ENCODE measurements at regions not wholly inside any gene's neighbourhood (a gene's known extent, or its start where the extent isn't known, plus 50 kb on each side); places are given as distances from the start of the nearest gene placed in this dataset. TPM values are rescaled to one million over a fixed set of nuclear protein-coding genes. Genes with fewer than 3 reads are reported as not detected.
A peak's percentile ranks its signal among the peaks of the same experiment; 100 is the strongest.

GRCh38 chr12:40622246-40622838 is 69.9 kb upstream of the CNTN1 start:
- DNase-seq (peak; percentile 57 to 77 (median 62)), ATAC-seq (no peak)
- no peaks in the 10 kb centered on the region for H3K4me1 ChIP-seq
- H3K27ac ChIP-seq, result no peak overlapping the region
- no peak overlapping the region for H3K4me3 ChIP-seq
- 24 to 35% methylated on average over 3 of the region's 3 CpGs for WGBS, 2 donors
- intact Hi-C loops (cut with DNase I), result loop anchor here (5.0 kb wide), 1 partner anchor 300 kb away; no protein-coding TSS in a partner anchor
- TF ChIP-seq POLR2A (IDR thresholded peaks at IDR 0.05) (no peak), CTCF (IDR thresholded peaks at IDR 0.05) (peak; percentile 14 to 73 (median 61))
- H3K9me3 ChIP-seq, result no peaks in the 10 kb centered on the region
- no peaks in the 10 kb centered on the region for H3K27me3 ChIP-seq
- H3K36me3 ChIP-seq (replicated peaks in 1 of 2; ENCODE audit: insufficient read depth in 1 of 2, low read depth in 2 of 2), result no peaks in the 10 kb centered on the region

GRCh38 chr12:40632171-40632570 is 60.1 kb upstream of the CNTN1 start:
- H3K27ac ChIP-seq, result no peak overlapping the region
- H3K27me3 ChIP-seq, result no peaks in the 10 kb centered on the region
- H3K36me3 ChIP-seq (replicated peaks in 1 of 2; ENCODE audit: insufficient read depth in 1 of 2, low read depth in 2 of 2), result no peaks in the 10 kb centered on the region
- intact Hi-C loops (cut with DNase I), result no loop called here
- no peaks in the 10 kb centered on the region for H3K4me1 ChIP-seq
- no peak for ATAC-seq
- no peaks in the 10 kb centered on the region for H3K9me3 ChIP-seq
- no peak for DNase-seq
- no peak for TF ChIP-seq POLR2A (IDR thresholded peaks at IDR 0.05)
- H3K4me3 ChIP-seq, result no peak overlapping the region

- WGBS, 2 donors, result 51 to 54% methylated on average over 3 of the region's 3 CpGs
- H3K27ac ChIP-seq, result no peak overlapping the region
- intact Hi-C loops (cut with DNase I), result no loop called here
- TF ChIP-seq POLR2A (IDR thresholded peaks at IDR 0.05) (no peak), CTCF (IDR thresholded peaks at IDR 0.05) (no peak)
- no peaks in the 10 kb centered on the region for H3K27me3 ChIP-seq
- H3K36me3 ChIP-seq (replicated peaks in 1 of 2; ENCODE audit: insufficient read depth in 1 of 2, low read depth in 2 of 2), result no peaks in the 10 kb centered on the region
- no peaks in the 10 kb centered on the region for H3K9me3 ChIP-seq
- DNase-seq (no peak), ATAC-seq (no peak)
- no peaks in the 10 kb centered on the region for H3K4me1 ChIP-seq
- no peak overlapping the region for H3K4me3 ChIP-seq
These were observed 59.3 kb upstream of the CNTN1 start for GRCh38 chr12:40632933-40633332.

- Histone ChIP-seq H3K4me1 (no peaks in the 10 kb centered on the region), H3K36me3 (replicated peaks in 1 of 2; ENCODE audit: insufficient read depth in 1 of 2, low read depth in 2 of 2) (no peaks in the 10 kb centered on the region), H3K9me3 (no peaks in the 10 kb centered on the region), H3K27me3 (no peaks in the 10 kb centered on the region), H3K27ac (no peak overlapping the region), H3K4me3 (no peak overlapping the region)
- 19 to 26% methylated on average over 3 of the region's 3 CpGs for WGBS, 2 donors
- ATAC-seq (no peak), DNase-seq (no peak)
- TF ChIP-seq POLR2A (IDR thresholded peaks at IDR 0.05) (no peak), CTCF (IDR thresholded peaks at IDR 0.05) (no peak)
- intact Hi-C loops (cut with DNase I), result no loop called here
These were observed 57.6 kb upstream of the CNTN1 start for GRCh38 chr12:40634517-40635131.

- ATAC-seq (no peak), DNase-seq (no peak)
- no peaks in the 10 kb centered on the region for H3K4me1 ChIP-seq
- WGBS, 2 donors, result 38 to 58% methylated on average over 1 of the region's 1 CpG
- H3K36me3 ChIP-seq (replicated peaks in 1 of 2; ENCODE audit: insufficient read depth in 1 of 2, low read depth in 2 of 2), result no peaks in the 10 kb centered on the region
- intact Hi-C loops (cut with DNase I), result no loop called here
- no peaks in the 10 kb centered on the region for H3K9me3 ChIP-seq
- no peak overlapping the region for H3K4me3 ChIP-seq
- TF ChIP-seq CTCF (IDR thresholded peaks at IDR 0.05), result no peak
- no peak for TF ChIP-seq POLR2A (IDR thresholded peaks at IDR 0.05)
- H3K27me3 ChIP-seq, result no peaks in the 10 kb centered on the region
- H3K27ac ChIP-seq, result no peak overlapping the region
These were observed 57.0 kb upstream of the CNTN1 start for GRCh38 chr12:40635141-40635731.

Small RNA genes lying in the stretch of these regions (small RNA-seq; reads per million reads assigned to genes)
- gene RNU6-713P, result not detected

Measured in body of pancreas (tissue), 4 donors.